ENCODE measurements at regions not wholly inside any gene's neighbourhood (a gene's known extent, or its start where the extent isn't known, plus 50 kb on each side); places are given as distances from the start of the nearest gene placed in this dataset.

GRCh38 chr19:32191921-32192320 lies 153.5 kb upstream of the ZNF507 start:
- no peaks in the 10 kb centered on the region for H3K9me2 ChIP-seq (replicated peaks; ENCODE audit: insufficient read depth, low read length)
- no peak for DNase-seq
- no peaks in the 10 kb centered on the region for H4K20me1 ChIP-seq (ENCODE audit: insufficient read depth, low read length)
- H2AFZ ChIP-seq (ENCODE audit: low read length): no peak overlapping the region
- no peak overlapping the region for H3K4me3 ChIP-seq (ENCODE audit: low read length)
- peaks cover 6% of the 10 kb centered on the region; the same call in 1 of the 2 replicates for H3K27me3 ChIP-seq (replicated peaks; ENCODE audit: insufficient read depth, low read length)
- no peak overlapping the region for H3K9ac ChIP-seq (ENCODE audit: low read length)
- H3F3A ChIP-seq (ENCODE audit: insufficient read depth, low read length): no peaks in the 10 kb centered on the region
- no peaks in the 10 kb centered on the region for H3K9me3 ChIP-seq (replicated peaks; ENCODE audit: insufficient read depth, low read length)
- H3K4me2 ChIP-seq (ENCODE audit: low read depth, low read length): no peak overlapping the region
- TF ChIP-seq CTCF (IDR thresholded peaks at IDR 0.05; ENCODE audit: low read length) (no peak), EZH2 (optimal IDR thresholded peaks at IDR 0.05; ENCODE audit: low read depth, low read length) (no peak), EZH2phosphoT487 (IDR thresholded peaks at IDR 0.05; ENCODE audit: low read length) (no peak)
- H3K36me3 ChIP-seq (replicated peaks; ENCODE audit: insufficient read depth, low read length): no peaks in the 10 kb centered on the region
- no peaks in the 10 kb centered on the region for H3K4me1 ChIP-seq (ENCODE audit: low read length)
- no peaks in the 10 kb centered on the region for H3K79me2 ChIP-seq (ENCODE audit: low read length)
- no peak overlapping the region for H3K27ac ChIP-seq (ENCODE audit: low read length)

- no peaks in the 10 kb centered on the region for H3K79me2 ChIP-seq (ENCODE audit: low read length)
- peaks cover 30% of the 10 kb centered on the region for H3K27me3 ChIP-seq (replicated peaks; ENCODE audit: insufficient read depth, low read length)
- H3K27ac ChIP-seq (ENCODE audit: low read length): no peak overlapping the region
- no peak overlapping the region for H3K9ac ChIP-seq (ENCODE audit: low read length)
- H3K4me2 ChIP-seq (ENCODE audit: low read depth, low read length): no peak overlapping the region
- no peaks in the 10 kb centered on the region for H3F3A ChIP-seq (ENCODE audit: insufficient read depth, low read length)
- no peaks in the 10 kb centered on the region for H3K9me3 ChIP-seq (replicated peaks; ENCODE audit: insufficient read depth, low read length)
- H3K36me3 ChIP-seq (replicated peaks; ENCODE audit: insufficient read depth, low read length): no peaks in the 10 kb centered on the region
- no peaks in the 10 kb centered on the region for H3K9me2 ChIP-seq (replicated peaks; ENCODE audit: insufficient read depth, low read length)
- TF ChIP-seq EZH2phosphoT487 (IDR thresholded peaks at IDR 0.05; ENCODE audit: low read length): no peak
- TF ChIP-seq CTCF (IDR thresholded peaks at IDR 0.05; ENCODE audit: low read length): no peak
- no peak for TF ChIP-seq EZH2 (optimal IDR thresholded peaks at IDR 0.05; ENCODE audit: low read depth, low read length)
- no peak for DNase-seq
- no peak overlapping the region for H2AFZ ChIP-seq (ENCODE audit: low read length)
- no peaks in the 10 kb centered on the region for H3K4me1 ChIP-seq (ENCODE audit: low read length)
- no peaks in the 10 kb centered on the region for H4K20me1 ChIP-seq (ENCODE audit: insufficient read depth, low read length)
- H3K4me3 ChIP-seq (ENCODE audit: low read length): no peak overlapping the region
Observed at GRCh38 chr19:32195706-32196610, 149.5 kb upstream of the ZNF507 start.

- no peaks in the 10 kb centered on the region for H3K4me1 ChIP-seq (ENCODE audit: low read length)
- H4K20me1 ChIP-seq (ENCODE audit: insufficient read depth, low read length): no peaks in the 10 kb centered on the region
- no peaks in the 10 kb centered on the region for H3F3A ChIP-seq (ENCODE audit: insufficient read depth, low read length)
- H3K9me3 ChIP-seq (replicated peaks; ENCODE audit: insufficient read depth, low read length): no peaks in the 10 kb centered on the region
- H2AFZ ChIP-seq (ENCODE audit: low read length): no peak overlapping the region
- no peak for DNase-seq
- H3K27me3 ChIP-seq (replicated peaks; ENCODE audit: insufficient read depth, low read length): peaks cover 33% of the 10 kb centered on the region
- H3K27ac ChIP-seq (ENCODE audit: low read length): no peak overlapping the region
- no peak for TF ChIP-seq CTCF (IDR thresholded peaks at IDR 0.05; ENCODE audit: low read length)
- TF ChIP-seq EZH2phosphoT487 (IDR thresholded peaks at IDR 0.05; ENCODE audit: low read length): no peak
- no peak for TF ChIP-seq EZH2 (optimal IDR thresholded peaks at IDR 0.05; ENCODE audit: low read depth, low read length)
- H3K79me2 ChIP-seq (ENCODE audit: low read length): no peaks in the 10 kb centered on the region
- no peak overlapping the region for H3K9ac ChIP-seq (ENCODE audit: low read length)
- no peaks in the 10 kb centered on the region for H3K9me2 ChIP-seq (replicated peaks; ENCODE audit: insufficient read depth, low read length)
- H3K4me2 ChIP-seq (ENCODE audit: low read depth, low read length): no peak overlapping the region
- H3K4me3 ChIP-seq (ENCODE audit: low read length): no peak overlapping the region
- no peaks in the 10 kb centered on the region for H3K36me3 ChIP-seq (replicated peaks; ENCODE audit: insufficient read depth, low read length)
Observed at GRCh38 chr19:32196690-32197420, 148.6 kb upstream of the ZNF507 start.

All from MM.1S (cell line).